ENCODE measurements at regions not wholly inside any gene's neighbourhood (a gene's known extent, or its start where the extent isn't known, plus 50 kb on each side); places are given as distances from the start of the nearest gene placed in this dataset.
A peak's percentile ranks its signal among the peaks of the same experiment; 100 is the strongest.
"Not testable (repeated sequence)": the region's sequence is repeated elsewhere in the genome, so short reads cannot be mapped to it uniquely, and the experiment has no call there.

- intact Hi-C loops (cut with micrococcal nuclease); ATAC-seq: not testable (repeated sequence)
Observed at GRCh38 chr17:20815410-20815809, 227.4 kb downstream of the USP22 start.

GRCh38 chr17:20823905-20824304 is 218.9 kb downstream of the USP22 start:
- intact Hi-C loops (cut with micrococcal nuclease): no loop called here
- ATAC-seq: no peak

More at GRCh38 chr17:20815410-20815809, 227.4 kb downstream of the USP22 start:
- not testable (repeated sequence) for DNase-seq

DNA sequence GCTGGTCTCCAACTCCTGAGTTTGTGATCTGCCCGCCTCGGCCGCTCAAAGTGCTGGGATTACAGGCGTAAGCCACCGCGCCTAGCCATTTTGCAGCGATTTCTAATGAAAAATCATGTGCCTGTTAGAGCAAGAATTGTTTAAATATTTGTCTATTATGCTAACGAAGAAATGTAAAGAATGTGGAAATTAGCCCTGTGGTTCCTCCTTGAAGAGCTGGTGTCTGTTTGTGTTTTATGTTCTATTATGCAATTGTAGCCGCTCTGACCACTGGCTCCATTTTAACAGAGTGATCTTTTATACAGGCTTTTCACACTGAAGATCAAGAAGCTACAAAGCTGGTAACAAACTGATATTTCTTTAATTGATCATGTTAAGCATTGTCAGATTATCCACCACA is 217.3 kb downstream of the USP22 start:
- no peak for DNase-seq
- intact Hi-C loops (cut with micrococcal nuclease): no loop called here
- no peak for ATAC-seq

More at GRCh38 chr17:20823905-20824304, 218.9 kb downstream of the USP22 start:
- DNase-seq: no peak

DNA sequence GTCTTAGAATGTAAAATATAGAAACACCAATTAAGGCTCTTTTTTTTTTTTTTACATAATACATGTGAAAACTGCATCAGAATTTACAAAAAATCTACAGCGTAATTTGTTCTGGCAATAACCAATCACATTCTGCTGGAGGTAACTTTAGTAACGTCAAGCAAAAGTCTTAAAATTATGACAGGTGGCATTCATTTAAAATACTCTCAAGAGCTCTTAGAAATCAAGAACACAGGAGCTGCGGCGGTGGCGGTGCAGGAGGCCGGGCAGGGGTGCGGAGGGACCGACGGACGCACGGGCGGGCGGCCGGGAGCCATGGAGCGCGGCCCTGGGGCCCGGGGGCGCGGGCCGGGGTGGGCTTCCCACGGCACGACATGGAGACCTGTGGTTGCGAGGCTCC is 202.4 kb downstream of the USP22 start:
- ATAC-seq; intact Hi-C loops (cut with micrococcal nuclease); DNase-seq: not testable (repeated sequence)

- intact Hi-C loops (cut with micrococcal nuclease): not testable (repeated sequence)
Observed at GRCh38 chr17:20840987-20841865, 201.6 kb downstream of the USP22 start.

DNA sequence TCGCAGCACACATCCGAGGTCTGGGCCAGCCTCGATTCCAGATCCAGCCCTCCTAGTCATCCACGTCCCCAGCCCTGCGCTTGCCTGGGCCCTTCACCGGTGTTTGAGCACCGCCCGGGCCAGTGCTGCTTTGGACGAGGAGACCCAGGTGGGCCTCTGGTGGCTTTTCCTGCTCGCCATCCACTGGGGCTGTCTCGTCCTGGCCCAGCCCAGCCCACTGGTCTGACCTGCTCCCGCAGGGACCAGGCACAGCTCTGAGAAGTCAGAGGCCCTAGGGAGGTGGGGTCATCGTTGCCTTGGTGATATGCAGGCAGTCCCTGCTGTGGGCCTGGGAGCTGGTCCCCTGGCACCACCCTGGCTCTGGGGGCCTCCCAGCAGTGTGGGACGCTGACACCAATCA is 200.8 kb downstream of the USP22 start:
- intact Hi-C loops (cut with micrococcal nuclease); DNase-seq; ATAC-seq: not testable (repeated sequence)

More at GRCh38 chr17:20840987-20841865, 201.6 kb downstream of the USP22 start:
- not testable (repeated sequence) for ATAC-seq, DNase-seq

GRCh38 chr17:20843261-20843660 is 199.6 kb downstream of the USP22 start:
- intact Hi-C loops (cut with micrococcal nuclease); DNase-seq; ATAC-seq: not testable (repeated sequence)

DNA sequence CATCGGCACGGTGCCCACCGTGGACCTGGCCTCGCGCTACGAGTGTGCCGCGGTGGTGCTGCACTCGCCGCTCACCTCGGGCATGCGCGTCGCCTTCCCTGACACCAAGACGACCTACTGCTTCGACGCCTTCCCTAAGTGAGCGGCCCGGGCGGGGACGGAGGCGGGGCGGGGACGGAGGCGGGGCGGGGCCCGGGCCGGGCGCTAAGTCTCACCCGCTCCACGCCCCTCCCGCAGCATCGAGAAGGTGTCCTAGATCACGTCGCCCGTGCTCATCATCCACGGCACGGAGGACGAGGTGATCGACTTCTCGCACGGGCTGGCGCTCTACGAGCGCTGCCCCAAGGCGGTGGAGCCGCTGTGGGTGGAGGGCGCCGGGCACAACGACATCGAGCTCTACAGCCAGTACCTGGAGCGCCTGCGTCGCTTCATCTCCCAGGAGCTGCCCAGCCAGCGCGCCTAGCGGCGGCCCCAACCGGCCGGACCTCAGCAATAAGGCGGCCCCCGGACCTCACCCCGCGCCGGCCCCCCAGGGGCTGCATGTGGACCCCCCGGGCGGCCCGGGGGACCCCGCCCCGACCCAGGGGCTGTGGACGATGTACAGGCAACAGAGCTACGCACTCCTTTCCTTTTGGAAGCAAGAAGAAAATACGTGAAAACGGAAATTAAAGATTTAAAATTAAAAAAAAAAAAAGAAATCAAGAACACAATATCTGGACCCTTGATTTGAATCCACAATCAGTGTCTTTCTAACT is 198.8 kb downstream of the USP22 start:
- ATAC-seq; intact Hi-C loops (cut with micrococcal nuclease): not testable (repeated sequence)

GRCh38 chr17:20848869-20849443 is 193.9 kb downstream of the USP22 start:
- DNase-seq; intact Hi-C loops (cut with micrococcal nuclease); ATAC-seq: not testable (repeated sequence)

More for the DNA sequence above, 198.8 kb downstream of the USP22 start:
- not testable (repeated sequence) for DNase-seq

GRCh38 chr17:20851591-20852238 is 191.1 kb downstream of the USP22 start:
- intact Hi-C loops (cut with micrococcal nuclease); DNase-seq: not testable (repeated sequence)
- peak; percentile 55 for ATAC-seq

- intact Hi-C loops (cut with micrococcal nuclease): no loop called here
- DNase-seq (peak; percentile 44), ATAC-seq (peak; percentile 58)
Observed at GRCh38 chr17:20852239-20852989, 190.4 kb downstream of the USP22 start.

DNA sequence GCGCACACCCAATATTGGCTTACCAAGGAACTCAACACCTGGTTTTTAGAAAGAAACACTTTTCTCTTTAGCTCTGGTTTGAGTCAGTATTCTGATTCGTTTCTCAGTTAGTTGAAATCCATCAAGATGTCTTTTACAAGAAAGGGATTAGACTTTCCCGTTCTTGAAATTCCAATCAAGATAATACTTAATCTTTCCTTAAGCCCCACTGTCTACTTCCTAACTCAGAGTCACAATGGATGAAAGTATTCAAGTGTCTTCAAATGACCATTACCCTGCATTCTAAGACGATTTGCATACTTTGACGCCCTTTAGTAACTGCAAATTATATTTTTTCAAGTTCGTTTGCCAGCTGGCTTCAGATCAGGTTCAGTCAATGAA is 189.8 kb downstream of the USP22 start:
- intact Hi-C loops (cut with micrococcal nuclease): no loop called here
- DNase-seq (no peak), ATAC-seq (no peak)

DNA sequence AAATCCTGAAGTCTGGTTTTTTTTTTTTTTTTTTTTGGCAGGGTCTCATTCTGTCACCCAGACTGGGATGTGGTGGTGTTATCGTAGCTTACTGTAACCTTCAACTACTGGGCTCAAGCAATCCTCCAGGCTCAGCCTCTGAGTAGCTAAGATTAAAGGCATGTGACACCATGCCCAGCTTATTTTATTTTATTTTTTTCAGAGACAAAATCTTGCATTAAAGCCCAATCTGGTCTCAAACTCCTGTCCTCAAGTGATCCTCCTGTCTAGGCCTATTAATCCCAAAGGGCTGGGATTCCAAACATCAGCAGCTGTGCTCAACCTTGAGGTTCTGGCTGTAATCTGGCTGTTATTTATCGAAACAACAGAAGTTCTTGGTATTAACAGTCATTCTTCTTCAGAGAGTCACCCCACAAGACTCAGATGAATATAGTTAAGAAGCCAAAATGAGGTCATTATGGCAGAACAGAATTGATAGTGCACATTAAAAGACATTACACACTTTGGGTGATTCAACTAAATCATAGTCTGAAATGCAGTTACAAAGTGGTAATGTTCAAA is 186.8 kb downstream of the USP22 start:
- ATAC-seq; intact Hi-C loops (cut with micrococcal nuclease): not testable (repeated sequence)

DNA sequence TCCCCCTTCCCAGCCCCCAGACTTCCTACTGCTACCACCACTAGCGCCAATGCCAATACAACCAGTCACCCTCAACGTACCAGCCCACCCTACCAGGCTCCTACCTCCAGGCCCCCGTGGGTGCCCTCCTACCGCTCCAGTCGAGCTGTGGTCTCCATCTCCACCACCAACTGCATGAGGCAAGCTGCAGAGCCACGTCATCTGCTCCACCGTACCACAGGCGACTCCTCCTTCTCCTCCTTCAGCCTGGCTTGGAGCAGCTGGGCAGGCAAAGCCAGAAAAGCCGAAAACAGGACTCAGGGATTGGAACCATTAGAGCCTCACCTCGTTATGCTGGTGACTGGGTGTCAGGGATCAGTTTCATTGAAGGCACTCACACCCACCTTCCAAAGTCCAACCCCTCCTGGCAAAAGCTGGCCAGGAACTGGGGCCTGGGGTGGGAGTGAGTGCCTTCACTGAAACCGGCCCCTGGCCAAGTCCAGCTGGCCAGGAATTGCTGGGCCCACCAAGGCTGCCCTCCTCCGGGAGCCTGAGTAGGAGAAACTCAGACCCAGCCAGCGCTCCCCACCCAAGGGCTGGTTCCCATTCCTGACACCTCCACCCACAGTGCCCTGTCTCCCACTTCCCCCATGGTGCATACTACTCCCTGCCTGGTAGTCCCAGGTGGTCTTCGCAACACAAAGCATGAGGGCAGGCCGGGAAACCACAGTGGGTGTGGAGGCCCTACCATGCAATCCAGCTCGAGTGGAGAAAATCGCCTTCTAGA is 176.2 kb downstream of the USP22 start:
- ATAC-seq; intact Hi-C loops (cut with micrococcal nuclease): not testable (repeated sequence)
- DNase-seq: peak; percentile 7

More for the DNA sequence above, 186.8 kb downstream of the USP22 start:
- not testable (repeated sequence) for DNase-seq

- not testable (repeated sequence) for DNase-seq, ATAC-seq
Observed at GRCh38 chr17:20867436-20867937, 175.3 kb downstream of the USP22 start.

DNA sequence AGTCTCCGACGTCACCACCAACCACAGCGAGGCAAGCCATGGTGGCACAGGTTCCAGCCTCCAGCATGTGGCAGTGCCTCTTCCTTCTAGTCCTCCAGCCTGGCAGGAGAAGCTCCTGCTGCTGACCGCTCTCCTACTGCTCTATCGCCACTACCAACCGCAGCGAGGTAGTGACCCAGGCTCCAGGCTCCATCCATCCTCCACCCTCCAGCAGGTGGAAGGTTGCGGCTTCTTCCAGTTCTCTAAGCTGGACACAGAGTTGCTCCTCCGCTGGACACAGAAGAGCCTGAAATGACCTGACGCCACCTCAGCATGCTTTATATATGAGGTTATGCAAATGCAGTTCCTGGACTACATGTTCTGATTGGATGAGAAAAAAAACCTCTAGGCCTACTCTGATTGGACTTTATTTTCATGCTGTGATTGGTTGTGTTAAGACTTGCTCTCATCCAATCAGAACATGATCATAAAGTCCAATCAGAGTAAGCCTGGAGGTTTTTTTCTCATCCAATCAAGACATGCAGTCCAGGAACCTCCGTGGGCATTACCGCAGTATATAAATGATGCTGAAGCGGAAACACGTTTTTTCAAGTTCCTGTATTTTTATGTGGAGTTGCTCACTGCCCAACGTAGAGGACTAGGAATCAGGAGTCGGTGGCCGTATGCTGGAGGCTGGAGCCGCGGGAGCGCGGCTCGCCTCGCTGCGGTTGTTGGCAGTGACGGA is 174.7 kb downstream of the USP22 start:
- DNase-seq; intact Hi-C loops (cut with micrococcal nuclease); ATAC-seq: not testable (repeated sequence)

More at GRCh38 chr17:20867436-20867937, 175.3 kb downstream of the USP22 start:
- intact Hi-C loops (cut with micrococcal nuclease): not testable (repeated sequence)

Measured in left ventricle myocardium superior (tissue), 1 donor.